Fibroblast of lung (primary cell): ENCODE measurements at regions not wholly inside any gene's neighbourhood (a gene's known extent, or its start where the extent isn't known, plus 50 kb on each side); places are given as distances from the start of the nearest gene placed in this dataset.

ENCODE experiments used
- CTCF ChIP-seq, 2 donors: IDR thresholded peaks in 1 of 2; conservative IDR thresholded peaks in 1 of 2; 1 replicate in 1 of 2; 2 replicates in 1 of 2; pipeline ENCODE4 v1.5.1; 2011 to 2012; ENCODE audit warnings: low read length in 2 of 2, control low read depth in 1 of 2, inconsistent platforms in 1 of 2, low read depth in 1 of 2, mild to moderate bottlenecking in 1 of 2
- EZH2 ChIP-seq: IDR thresholded peaks from 2 replicates; pipeline ENCODE4 v1.5.1; 2012; ENCODE audit warnings: low read length, control low read depth, mild to moderate bottlenecking; ENCODE audit errors: missing control alignments

- TF ChIP-seq CTCF (conservative IDR thresholded peaks at IDR 0.05 in 1 of 2, IDR thresholded peaks at IDR 0.05 in 1 of 2; ENCODE audit: low read depth in 1 of 2, low read length in 2 of 2) (no peak), EZH2 (no peak)
Observed at GRCh38 chr21:27622631-27623030, 655.7 kb upstream of the ADAMTS5 start.
